Endothelial cell (in vitro differentiated cells): ENCODE measurements at regions not wholly inside any gene's neighbourhood (a gene's known extent, or its start where the extent isn't known, plus 50 kb on each side); places are given as distances from the start of the nearest gene placed in this dataset.

Experiments used
- DNase-seq: peaks from one replicate; pipeline ENCODE4 v3.0.0; 2021; ENCODE audit warnings: low spot score
- H3K27ac Mint-ChIP-seq: one replicate; pipeline ENCODE4 v1.8.0; 2021; ENCODE audit warnings: mixed read lengths, inconsistent platforms; ENCODE audit not compliant: unreplicated experiment
- H3K27me3 Mint-ChIP-seq: one replicate; pipeline ENCODE4 v1.8.0; 2021; ENCODE audit warnings: mild to moderate bottlenecking, moderate library complexity, mixed read lengths, inconsistent platforms; ENCODE audit not compliant: unreplicated experiment
- H3K36me3 Mint-ChIP-seq: one replicate; pipeline ENCODE4 v1.8.0; 2021; ENCODE audit warnings: mild to moderate bottlenecking, low read depth, mixed read lengths, inconsistent platforms; ENCODE audit not compliant: unreplicated experiment
- H3K4me1 Mint-ChIP-seq: one replicate; pipeline ENCODE4 v1.8.0; 2021; ENCODE audit warnings: mild to moderate bottlenecking, mixed read lengths, inconsistent platforms; ENCODE audit not compliant: unreplicated experiment
- H3K4me3 Mint-ChIP-seq: one replicate; pipeline ENCODE4 v1.8.0; 2021; ENCODE audit warnings: mild to moderate bottlenecking, mixed read lengths, inconsistent platforms; ENCODE audit not compliant: unreplicated experiment
- H3K9me3 Mint-ChIP-seq: one replicate; pipeline ENCODE4 v1.8.0; 2021; ENCODE audit warnings: mixed read lengths, inconsistent platforms; ENCODE audit not compliant: unreplicated experiment
- TF ChIP-seq, protein P1 (sequence below): fragments of 200-600 bp; sonication (generic); IDR thresholded peaks from one replicate; pipeline ENCODE4 v1.5.0; 2021; ENCODE audit warnings: antibody characterized with exemption; ENCODE audit not compliant: unreplicated experiment

GRCh38 chr5:82694711-82695285 is 382.4 kb downstream of the TMEM167A start:
- H3K36me3 Mint-ChIP-seq, result no peaks in the 10 kb centered on the region
- H3K9me3 Mint-ChIP-seq, result no peaks in the 10 kb centered on the region
- no peaks in the 10 kb centered on the region for H3K4me1 Mint-ChIP-seq
- TF ChIP-seq, protein P1, sequence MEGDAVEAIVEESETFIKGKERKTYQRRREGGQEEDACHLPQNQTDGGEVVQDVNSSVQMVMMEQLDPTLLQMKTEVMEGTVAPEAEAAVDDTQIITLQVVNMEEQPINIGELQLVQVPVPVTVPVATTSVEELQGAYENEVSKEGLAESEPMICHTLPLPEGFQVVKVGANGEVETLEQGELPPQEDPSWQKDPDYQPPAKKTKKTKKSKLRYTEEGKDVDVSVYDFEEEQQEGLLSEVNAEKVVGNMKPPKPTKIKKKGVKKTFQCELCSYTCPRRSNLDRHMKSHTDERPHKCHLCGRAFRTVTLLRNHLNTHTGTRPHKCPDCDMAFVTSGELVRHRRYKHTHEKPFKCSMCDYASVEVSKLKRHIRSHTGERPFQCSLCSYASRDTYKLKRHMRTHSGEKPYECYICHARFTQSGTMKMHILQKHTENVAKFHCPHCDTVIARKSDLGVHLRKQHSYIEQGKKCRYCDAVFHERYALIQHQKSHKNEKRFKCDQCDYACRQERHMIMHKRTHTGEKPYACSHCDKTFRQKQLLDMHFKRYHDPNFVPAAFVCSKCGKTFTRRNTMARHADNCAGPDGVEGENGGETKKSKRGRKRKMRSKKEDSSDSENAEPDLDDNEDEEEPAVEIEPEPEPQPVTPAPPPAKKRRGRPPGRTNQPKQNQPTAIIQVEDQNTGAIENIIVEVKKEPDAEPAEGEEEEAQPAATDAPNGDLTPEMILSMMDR, result no peak
- no peak overlapping the region for H3K4me3 Mint-ChIP-seq
- no peak for DNase-seq
- H3K27me3 Mint-ChIP-seq, result no peaks in the 10 kb centered on the region
- no peak overlapping the region for H3K27ac Mint-ChIP-seq

DNA sequence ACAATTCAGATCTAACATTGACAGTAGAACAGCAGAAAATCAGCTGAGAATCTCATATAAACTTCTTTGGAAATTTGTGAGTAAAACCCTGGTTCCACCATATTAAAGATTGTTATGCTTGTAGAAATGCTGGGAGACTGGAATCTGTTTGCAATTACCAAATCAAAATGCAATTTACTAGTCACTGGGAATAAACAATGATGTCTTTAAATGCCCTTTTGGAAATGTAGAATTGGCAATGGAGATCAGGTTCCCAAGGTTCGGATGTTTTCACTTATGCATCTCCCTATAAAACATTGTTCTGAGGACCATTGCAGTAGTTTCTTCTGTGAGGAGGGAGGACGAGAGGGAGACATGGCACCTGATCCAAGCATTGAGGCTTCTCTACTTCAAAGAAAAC is 384.4 kb downstream of the TMEM167A start:
- DNase-seq, result no peak
- no peak overlapping the region for H3K4me3 Mint-ChIP-seq
- H3K4me1 Mint-ChIP-seq, result no peaks in the 10 kb centered on the region
- H3K36me3 Mint-ChIP-seq, result no peaks in the 10 kb centered on the region
- TF ChIP-seq, protein P1, result no peak
- H3K27me3 Mint-ChIP-seq, result no peaks in the 10 kb centered on the region
- H3K9me3 Mint-ChIP-seq, result no peaks in the 10 kb centered on the region
- H3K27ac Mint-ChIP-seq, result no peak overlapping the region

DNA sequence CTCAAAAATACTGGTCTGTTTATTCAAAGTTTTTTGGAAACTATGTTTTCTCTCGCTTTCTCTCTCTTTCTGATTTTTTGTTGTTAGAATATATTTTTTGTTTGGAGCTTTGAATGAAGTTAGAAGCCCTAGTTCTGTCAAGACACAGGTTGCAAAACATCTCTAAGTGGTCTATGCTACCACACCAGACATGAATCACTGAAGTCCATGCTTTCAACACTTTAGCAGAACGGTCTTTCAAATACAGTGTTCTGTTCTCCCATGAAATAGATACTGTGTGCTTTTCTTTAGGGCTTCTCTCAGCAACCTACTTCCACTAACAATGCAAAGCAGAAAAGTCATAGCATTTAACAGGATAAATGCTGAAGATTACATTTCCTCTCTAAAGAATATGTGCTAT is 392.5 kb downstream of the TMEM167A start:
- H3K27me3 Mint-ChIP-seq, result no peaks in the 10 kb centered on the region

GRCh38 chr5:82684165-82684564 is 393.0 kb downstream of the TMEM167A start:
- Mint-ChIP-seq H3K4me1 (no peaks in the 10 kb centered on the region), H3K27ac (no peak overlapping the region), H3K27me3 (no peaks in the 10 kb centered on the region), H3K4me3 (no peak overlapping the region), H3K9me3 (no peaks in the 10 kb centered on the region), H3K36me3 (no peaks in the 10 kb centered on the region)
- TF ChIP-seq, protein P1, result no peak
- no peak for DNase-seq

More for the DNA sequence above, 392.5 kb downstream of the TMEM167A start:
- no peak overlapping the region for H3K27ac Mint-ChIP-seq
- no peaks in the 10 kb centered on the region for H3K9me3 Mint-ChIP-seq
- H3K4me1 Mint-ChIP-seq, result no peaks in the 10 kb centered on the region
- no peak overlapping the region for H3K4me3 Mint-ChIP-seq
- no peaks in the 10 kb centered on the region for H3K36me3 Mint-ChIP-seq
- no peak for DNase-seq
- TF ChIP-seq, protein P1, result no peak

DNA sequence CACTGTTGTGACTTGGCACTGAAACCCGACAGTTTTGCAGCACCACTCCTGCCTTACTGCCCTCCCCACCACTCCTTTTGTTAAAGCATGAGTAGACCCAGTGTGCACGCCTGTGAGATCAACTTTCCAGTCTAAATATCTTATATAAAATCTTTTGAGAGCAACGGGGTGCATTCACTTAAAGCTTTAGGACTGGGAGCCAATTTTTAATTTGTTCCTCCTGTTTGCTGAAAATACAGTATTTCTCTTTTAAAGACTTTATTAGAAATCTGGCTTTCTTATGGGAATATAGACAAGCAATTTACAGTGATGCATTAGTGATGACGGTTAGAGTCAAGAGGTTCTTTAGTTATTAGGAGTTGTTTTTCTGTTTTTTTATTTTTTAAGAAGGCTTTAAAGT is 397.5 kb downstream of the TMEM167A start:
- no peaks in the 10 kb centered on the region for H3K4me1 Mint-ChIP-seq
- no peaks in the 10 kb centered on the region for H3K36me3 Mint-ChIP-seq
- TF ChIP-seq, protein P1, result no peak
- H3K9me3 Mint-ChIP-seq, result no peaks in the 10 kb centered on the region
- H3K27me3 Mint-ChIP-seq, result no peaks in the 10 kb centered on the region
- no peak overlapping the region for H3K4me3 Mint-ChIP-seq
- DNase-seq, result no peak
- no peak overlapping the region for H3K27ac Mint-ChIP-seq
